GM12891 (cell line): ENCODE measurements at regions not wholly inside any gene's neighbourhood (a gene's known extent, or its start where the extent isn't known, plus 50 kb on each side); places are given as distances from the start of the nearest gene placed in this dataset.

ENCODE experiments used
- DNase-seq: peaks from one replicate; pipeline ENCODE4 v3.0.0; 2011; ENCODE audit warnings: low spot score; ENCODE audit not compliant: insufficient read length
- FAIRE-seq: peaks from 2 replicates; lab custom pipeline; 2011; peaks lifted over from hg19 to GRCh38; lab: Jason Lieb, UNC
- PAX5 ChIP-seq: IDR thresholded peaks from 2 replicates; pipeline ENCODE4 v1.6.1; 2011; ENCODE audit warnings: low read length, moderate library complexity, mild to moderate bottlenecking; ENCODE audit not compliant: insufficient read depth, severe bottlenecking
- POLR2A ChIP-seq: IDR thresholded peaks from 2 replicates; pipeline ENCODE4 v1.6.1; 2011; ENCODE audit warnings: low read depth, low read length, control low read depth
- POLR2AphosphoS5 ChIP-seq: IDR thresholded peaks from 2 replicates; pipeline ENCODE4 v1.6.1; 2011; ENCODE audit warnings: low read depth, low read length, control low read depth
- POU2F2 ChIP-seq: IDR thresholded peaks from 2 replicates; pipeline ENCODE4 v1.6.1; 2011; ENCODE audit warnings: low read depth, mild to moderate bottlenecking, control low read depth, low read length, moderate library complexity
- SPI1 ChIP-seq: IDR thresholded peaks from 2 replicates; pipeline ENCODE4 v1.6.1; 2011; ENCODE audit warnings: low read depth, low read length, control low read depth
- TAF1 ChIP-seq: IDR thresholded peaks from 2 replicates; pipeline ENCODE4 v1.6.1; 2011; ENCODE audit warnings: low read depth, low read length, control low read depth

DNA sequence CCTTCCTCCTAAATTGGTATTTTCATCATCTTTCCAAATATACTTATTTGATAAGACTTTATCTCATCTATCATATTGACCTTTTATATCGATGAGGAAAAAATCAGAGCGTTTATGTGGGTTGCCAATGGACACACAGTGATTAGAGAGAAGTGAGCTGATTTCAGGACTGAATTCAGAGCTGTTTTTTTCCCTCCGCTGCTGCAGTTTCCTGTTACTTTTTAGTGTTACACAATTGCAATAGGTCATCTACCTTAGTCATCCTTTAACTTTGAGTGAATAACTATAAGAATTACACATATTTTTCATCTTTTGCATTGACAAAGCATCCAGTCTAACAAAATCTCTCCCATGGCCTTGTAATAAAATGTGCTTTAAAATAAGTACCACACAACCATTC lies 266.3 kb upstream of the CNTN4 start:
- TF ChIP-seq SPI1 (no peak), POLR2A (no peak), POLR2AphosphoS5 (no peak), POU2F2 (no peak), TAF1 (no peak), PAX5 (no peak)
- FAIRE-seq, result no peak
- DNase-seq, result no peak

DNA sequence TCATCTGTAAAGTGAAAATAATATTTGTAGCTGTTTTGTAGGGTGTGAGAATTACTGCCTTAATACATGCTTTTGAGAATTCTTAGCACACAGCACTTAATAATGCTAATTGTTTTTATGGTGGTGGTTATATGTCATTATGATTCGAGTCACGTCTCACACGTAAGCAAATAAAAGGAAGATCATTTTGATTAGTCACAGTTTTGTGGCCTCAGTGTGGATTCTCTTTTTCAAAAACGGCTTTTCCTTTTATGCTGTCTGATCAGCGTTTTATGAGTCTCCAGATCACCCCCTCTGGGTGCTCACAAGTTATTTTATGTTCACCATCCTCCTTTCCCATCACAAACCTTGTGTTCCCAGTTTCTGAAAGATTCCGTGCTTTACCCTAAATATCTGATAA lies 255.6 kb upstream of the CNTN4 start:
- TF ChIP-seq TAF1, result no peak
- TF ChIP-seq POU2F2, result no peak
- DNase-seq, result no peak
- FAIRE-seq, result no peak

DNA sequence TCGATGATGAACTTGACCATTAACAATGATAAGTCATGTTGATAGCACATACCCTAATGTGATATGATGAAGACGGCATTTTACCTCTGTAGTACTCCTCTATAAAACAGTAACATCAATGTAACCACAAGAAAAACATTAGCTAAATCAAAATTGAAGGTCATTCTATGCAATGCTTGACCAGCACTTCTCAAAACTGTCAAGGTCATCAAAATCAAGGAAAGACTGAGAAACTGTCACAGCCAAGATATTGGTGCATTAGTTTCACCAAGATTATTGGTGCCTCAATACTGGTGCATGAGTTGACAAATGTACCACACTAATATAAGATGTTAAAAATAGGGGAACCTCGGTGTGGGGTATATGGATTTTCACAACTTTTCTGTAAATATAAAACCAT lies 251.1 kb upstream of the CNTN4 start:
- no peak for TF ChIP-seq TAF1
- FAIRE-seq (no peak), DNase-seq (no peak)

DNA sequence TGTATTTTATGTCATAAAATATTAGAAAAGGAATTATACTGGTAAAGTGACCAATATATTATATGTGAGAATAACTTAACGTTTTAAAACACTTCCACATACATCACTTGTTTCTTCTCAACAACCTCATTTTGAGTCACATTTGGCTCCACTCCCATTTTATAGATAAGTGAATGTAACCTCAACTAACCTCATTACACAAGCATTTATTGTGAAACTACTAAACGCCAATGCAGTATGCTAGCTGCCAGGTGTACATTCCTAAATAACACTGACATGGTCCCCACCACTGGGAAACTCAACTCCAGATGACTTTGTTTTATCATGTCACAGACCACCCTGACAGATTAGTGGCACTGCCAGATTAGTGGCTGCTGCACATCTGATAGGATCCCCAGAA lies 249.7 kb upstream of the CNTN4 start:
- no peak for FAIRE-seq
- TF ChIP-seq TAF1, result no peak
- TF ChIP-seq POLR2AphosphoS5, result no peak
- no peak for TF ChIP-seq SPI1
- TF ChIP-seq POU2F2, result no peak
- TF ChIP-seq PAX5, result no peak
- no peak for TF ChIP-seq POLR2A
- DNase-seq, result no peak

DNA sequence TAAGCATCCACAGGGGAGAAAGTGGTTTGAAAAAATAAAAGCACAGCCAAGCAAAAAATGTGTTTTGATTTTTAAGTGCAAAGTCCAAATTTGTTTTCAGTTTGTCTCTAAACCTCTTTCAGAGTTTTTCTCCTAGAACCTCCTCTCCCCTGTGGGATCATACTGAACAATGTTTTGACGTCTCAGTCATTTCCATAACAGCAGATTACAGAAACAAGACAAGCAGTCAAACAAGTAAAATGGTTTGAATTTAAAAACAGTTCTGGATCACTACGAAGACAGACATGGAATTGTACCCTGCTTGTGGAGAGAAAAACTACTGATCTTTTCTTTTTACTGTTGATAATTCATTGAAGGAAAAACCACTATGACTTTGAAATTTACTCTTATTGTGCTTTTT lies 245.7 kb upstream of the CNTN4 start:
- DNase-seq, result no peak
- no peak for FAIRE-seq
- no peak for TF ChIP-seq POLR2AphosphoS5
- no peak for TF ChIP-seq POLR2A
- TF ChIP-seq SPI1, result no peak
- TF ChIP-seq PAX5, result no peak
- no peak for TF ChIP-seq POU2F2
- TF ChIP-seq TAF1, result no peak

DNA sequence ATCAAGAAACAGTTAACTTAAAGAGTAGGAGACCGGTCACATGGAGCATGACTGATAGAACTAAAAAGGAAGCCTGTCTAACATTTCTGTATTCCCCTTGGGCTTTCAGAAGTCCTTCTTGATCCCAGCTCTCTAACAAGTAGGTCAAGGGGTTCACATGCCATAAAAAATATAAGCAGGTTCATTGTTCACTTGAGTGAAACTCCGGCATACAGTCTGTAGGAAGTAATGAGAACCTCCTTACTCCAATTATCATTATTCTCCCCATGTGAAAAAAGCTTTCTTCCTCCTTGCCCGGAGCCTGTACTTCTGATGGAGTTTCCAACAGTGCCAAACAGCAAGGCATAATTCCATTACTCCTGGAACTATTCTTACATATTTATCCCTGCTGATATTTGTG lies 242.8 kb upstream of the CNTN4 start:
- TF ChIP-seq POU2F2, result no peak
- no peak for TF ChIP-seq SPI1
- no peak for TF ChIP-seq POLR2A
- TF ChIP-seq POLR2AphosphoS5, result no peak
- no peak for DNase-seq
- FAIRE-seq, result no peak

DNA sequence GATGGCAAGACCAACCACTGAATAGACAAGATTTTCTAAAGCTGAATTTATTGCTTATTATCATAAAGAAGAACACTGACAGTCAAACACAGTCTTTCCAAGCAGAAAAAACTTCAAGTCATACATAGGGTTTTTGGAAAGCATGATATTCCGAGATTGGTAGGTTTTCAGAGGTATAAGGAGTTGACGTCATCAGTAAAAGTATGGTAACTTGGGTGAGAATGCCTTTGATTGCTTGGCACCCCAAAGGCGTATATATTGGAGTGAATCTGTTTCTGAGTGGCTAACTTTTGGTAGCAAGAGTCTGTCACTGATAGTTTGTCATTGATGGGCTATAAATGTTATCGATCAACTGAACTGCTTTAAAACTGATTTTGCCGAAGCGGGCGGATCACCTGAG lies 227.9 kb upstream of the CNTN4 start:
- TF ChIP-seq SPI1 (no peak), POLR2AphosphoS5 (no peak), POU2F2 (no peak), PAX5 (no peak), POLR2A (no peak)
- DNase-seq (no peak), FAIRE-seq (no peak)

DNA sequence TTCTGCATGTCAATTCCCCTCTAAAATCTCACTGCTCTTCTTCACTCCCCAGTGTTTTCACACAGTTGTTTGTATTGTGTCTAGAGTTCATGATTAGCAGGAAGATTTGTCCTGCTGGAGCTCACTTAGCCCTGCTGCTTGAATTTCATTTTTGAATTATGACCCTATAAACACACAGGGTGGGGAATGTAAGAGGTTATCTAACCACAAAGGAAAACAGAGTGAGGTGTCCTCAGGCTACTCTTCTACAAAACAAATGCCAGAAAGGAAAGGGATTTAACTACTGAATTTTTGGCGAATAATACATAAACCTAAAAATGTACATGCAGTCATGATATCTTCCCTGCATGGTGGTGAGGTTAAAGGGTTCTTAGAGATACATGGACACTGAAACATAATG lies 215.1 kb upstream of the CNTN4 start:
- no peak for FAIRE-seq
- no peak for DNase-seq
- TF ChIP-seq PAX5, result no peak
- TF ChIP-seq POLR2AphosphoS5, result no peak
- TF ChIP-seq TAF1, result no peak
- TF ChIP-seq POLR2A, result no peak
- no peak for TF ChIP-seq POU2F2
- no peak for TF ChIP-seq SPI1

DNA sequence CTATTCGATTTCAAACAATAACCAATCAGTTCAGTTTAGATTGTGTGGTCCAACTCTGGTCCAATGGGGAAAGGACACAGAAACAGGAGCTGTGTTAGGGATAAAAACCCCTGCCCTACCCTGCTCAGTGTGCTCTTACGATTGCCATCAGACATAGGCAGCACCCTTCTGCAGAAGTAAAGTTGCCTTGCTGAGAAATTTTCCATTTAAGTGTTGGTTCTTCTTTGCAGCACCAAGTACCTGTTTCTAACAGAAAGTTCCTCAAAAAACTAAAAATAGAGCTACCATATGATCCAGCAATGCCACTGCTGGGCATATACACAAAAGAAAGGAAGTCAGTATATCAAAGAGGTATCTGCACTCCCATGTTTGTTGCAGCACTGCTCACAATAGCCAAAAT lies 206.2 kb upstream of the CNTN4 start:
- TF ChIP-seq SPI1 (no peak), POLR2AphosphoS5 (no peak), TAF1 (no peak), POU2F2 (no peak), POLR2A (no peak), PAX5 (no peak)
- DNase-seq (no peak), FAIRE-seq (no peak)

DNA sequence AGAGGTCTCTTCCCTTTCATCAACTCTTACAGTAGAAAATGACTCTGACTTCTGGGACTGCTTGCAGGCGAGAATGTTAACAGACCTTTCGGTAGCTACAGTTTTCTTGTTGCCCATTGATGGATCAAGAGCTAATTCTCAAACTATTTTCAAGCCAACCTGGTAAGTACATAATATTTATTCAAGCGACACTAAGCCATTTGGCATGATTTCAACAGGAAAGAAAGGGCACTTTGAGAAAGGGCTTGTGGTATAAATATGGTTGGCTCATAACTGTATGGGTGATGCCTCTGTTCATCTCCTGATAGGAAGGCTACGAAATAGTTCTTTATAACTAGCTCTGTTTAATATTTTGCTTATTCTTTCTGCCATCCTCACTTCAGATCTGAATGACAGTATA lies 196.2 kb upstream of the CNTN4 start:
- no peak for TF ChIP-seq POLR2AphosphoS5
- TF ChIP-seq POU2F2, result no peak
- no peak for TF ChIP-seq TAF1
- no peak for TF ChIP-seq POLR2A
- TF ChIP-seq PAX5, result no peak
- TF ChIP-seq SPI1, result no peak
- DNase-seq (no peak), FAIRE-seq (no peak)

DNA sequence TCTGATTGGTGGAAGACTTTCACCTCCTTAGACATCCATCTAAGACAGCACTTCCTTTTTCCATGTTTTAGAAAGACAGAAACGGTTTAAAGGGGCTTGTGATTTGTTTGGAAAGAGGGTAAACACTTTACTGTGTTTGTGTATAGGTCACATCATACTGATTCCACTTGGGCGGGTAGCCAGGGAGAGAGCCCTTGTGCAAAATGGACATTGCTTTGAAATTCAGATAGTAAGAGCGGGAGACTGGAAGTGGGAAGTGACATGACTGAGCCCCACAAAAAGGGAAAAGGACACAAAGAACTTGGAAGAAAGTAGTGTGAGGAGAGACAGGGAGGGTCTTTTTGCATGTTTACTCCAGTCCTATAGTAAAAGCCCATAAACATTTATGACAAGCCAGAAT lies 195.6 kb upstream of the CNTN4 start:
- DNase-seq, result no peak
- no peak for FAIRE-seq
- TF ChIP-seq SPI1 (no peak), POLR2A (no peak), POLR2AphosphoS5 (no peak), PAX5 (no peak)
